ENCODE measurements at regions not wholly inside any gene's neighbourhood (a gene's known extent, or its start where the extent isn't known, plus 50 kb on each side); places are given as distances from the start of the nearest gene placed in this dataset.
"Not testable (repeated sequence)": the region's sequence is repeated elsewhere in the genome, so short reads cannot be mapped to it uniquely, and the experiment has no call there.

- DNase-seq: no peak
Measured at GRCh38 chr4:83996254-83996653, 460.3 kb downstream of the GPAT3 start.

- peak in 1 of 14 donors; percentile 0 for DNase-seq
Measured at GRCh38 chr4:83993774-83994173, 457.9 kb downstream of the GPAT3 start.

- no peak for DNase-seq
Measured at GRCh38 chr4:83989835-83990234, 453.9 kb downstream of the GPAT3 start.

GRCh38 chr4:83981156-83981555 lies 445.2 kb downstream of the GPAT3 start:
- no peak for DNase-seq

GRCh38 chr4:83979773-83980172 lies 443.9 kb downstream of the GPAT3 start:
- DNase-seq: no peak

- DNase-seq: no peak
Measured at GRCh38 chr4:83974111-83974780, 438.3 kb downstream of the GPAT3 start.

GRCh38 chr4:83964996-83965541 lies 429.2 kb downstream of the GPAT3 start:
- DNase-seq: no peak

- no peak for DNase-seq
Measured at GRCh38 chr4:83962492-83962891, 426.6 kb downstream of the GPAT3 start.

- no peak for DNase-seq
Measured at GRCh38 chr4:83961575-83961974, 425.7 kb downstream of the GPAT3 start.

- no peak for DNase-seq
Measured at GRCh38 chr4:83959160-83959559, 423.3 kb downstream of the GPAT3 start.

- no peak for DNase-seq
Measured at GRCh38 chr4:83947830-83948193, 411.9 kb downstream of the GPAT3 start.

GRCh38 chr4:83947125-83947829 lies 411.4 kb downstream of the GPAT3 start:
- DNase-seq: no peak

GRCh38 chr4:83943691-83944090 lies 407.8 kb downstream of the GPAT3 start:
- not testable (repeated sequence) for DNase-seq

- no peak for DNase-seq
Measured at GRCh38 chr4:83932750-83933391, 397.0 kb downstream of the GPAT3 start.

- no peak for DNase-seq
Measured at GRCh38 chr4:83931659-83932438, 395.9 kb downstream of the GPAT3 start.

- DNase-seq: no peak
Measured at GRCh38 chr4:83929550-83929949, 393.6 kb downstream of the GPAT3 start.

- no peak for DNase-seq
Measured at GRCh38 chr4:83926950-83927349, 391.0 kb downstream of the GPAT3 start.

- no peak for DNase-seq
Measured at GRCh38 chr4:83923341-83923740, 387.4 kb downstream of the GPAT3 start.

GRCh38 chr4:83922402-83922801 lies 386.5 kb downstream of the GPAT3 start:
- DNase-seq: no peak

- DNase-seq: no peak
Measured at GRCh38 chr4:83921124-83921523, 385.2 kb downstream of the GPAT3 start.

- DNase-seq: no peak
Measured at GRCh38 chr4:83920375-83920774, 384.5 kb downstream of the GPAT3 start.

GRCh38 chr4:83917572-83917971 lies 381.7 kb downstream of the GPAT3 start:
- no peak for DNase-seq

GRCh38 chr4:83910693-83911092 lies 374.8 kb downstream of the GPAT3 start:
- no peak for DNase-seq

Data from C1 segment of cervical spinal cord (tissue), 14 donors.